Rectal smooth muscle tissue (tissue), 1 donor: ENCODE measurements at regions not wholly inside any gene's neighbourhood (a gene's known extent, or its start where the extent isn't known, plus 50 kb on each side); places are given as distances from the start of the nearest gene placed in this dataset.

Source experiments
- H3K27ac ChIP-seq: one replicate; pipeline ENCODE4 v1.7.0; 2013; ENCODE audit warnings: low read depth, low read length, inconsistent platforms
- H3K27me3 ChIP-seq: one replicate; pipeline ENCODE4 v1.7.0; 2013; ENCODE audit warnings: low read length; ENCODE audit not compliant: control insufficient read depth, insufficient read depth
- H3K36me3 ChIP-seq: one replicate; pipeline ENCODE4 v1.7.0; 2013; ENCODE audit warnings: low read length; ENCODE audit not compliant: control insufficient read depth, insufficient read depth
- H3K4me1 ChIP-seq: one replicate; pipeline ENCODE4 v1.7.0; 2013; ENCODE audit warnings: low read length; ENCODE audit not compliant: control insufficient read depth, insufficient read depth
- H3K4me3 ChIP-seq: one replicate; pipeline ENCODE4 v1.7.0; 2013; ENCODE audit warnings: low read length
- H3K9ac ChIP-seq: one replicate; pipeline ENCODE4 v1.7.0; 2013; ENCODE audit warnings: low read length

GRCh38 chr12:45559537-45559936 is 170.0 kb upstream of the ARID2 start:
- Histone ChIP-seq H3K4me3 (no peak overlapping the region), H3K9ac (no peak overlapping the region), H3K36me3 (no peaks in the 10 kb centered on the region), H3K27me3 (no peaks in the 10 kb centered on the region), H3K27ac (no peak overlapping the region), H3K4me1 (no peaks in the 10 kb centered on the region)

GRCh38 chr12:45560689-45561088 is 168.8 kb upstream of the ARID2 start:
- Histone ChIP-seq H3K4me1 (no peaks in the 10 kb centered on the region), H3K27me3 (no peaks in the 10 kb centered on the region), H3K27ac (no peak overlapping the region), H3K4me3 (no peak overlapping the region), H3K9ac (no peak overlapping the region), H3K36me3 (no peaks in the 10 kb centered on the region)

- no peak overlapping the region for H3K9ac ChIP-seq
- no peak overlapping the region for H3K4me3 ChIP-seq
- H3K36me3 ChIP-seq: no peaks in the 10 kb centered on the region
- no peak overlapping the region for H3K27ac ChIP-seq
- no peaks in the 10 kb centered on the region for H3K27me3 ChIP-seq
- H3K4me1 ChIP-seq: no peaks in the 10 kb centered on the region
These were observed 168.0 kb upstream of the ARID2 start for GRCh38 chr12:45561488-45561887.

- Histone ChIP-seq H3K4me3 (no peak overlapping the region), H3K9ac (no peak overlapping the region), H3K27ac (no peak overlapping the region), H3K27me3 (no peaks in the 10 kb centered on the region), H3K36me3 (no peaks in the 10 kb centered on the region), H3K4me1 (no peaks in the 10 kb centered on the region)
These were observed 163.9 kb upstream of the ARID2 start for GRCh38 chr12:45565590-45565989.

GRCh38 chr12:45566257-45566656 is 163.2 kb upstream of the ARID2 start:
- Histone ChIP-seq H3K4me3 (no peak overlapping the region), H3K9ac (no peak overlapping the region), H3K4me1 (no peaks in the 10 kb centered on the region), H3K27ac (no peak overlapping the region), H3K36me3 (no peaks in the 10 kb centered on the region), H3K27me3 (no peaks in the 10 kb centered on the region)

- Histone ChIP-seq H3K36me3 (no peaks in the 10 kb centered on the region), H3K4me1 (no peaks in the 10 kb centered on the region), H3K27ac (no peak overlapping the region), H3K9ac (no peak overlapping the region), H3K4me3 (no peak overlapping the region), H3K27me3 (no peaks in the 10 kb centered on the region)
These were observed 160.7 kb upstream of the ARID2 start for GRCh38 chr12:45568808-45569207.

GRCh38 chr12:45570501-45570900 is 159.0 kb upstream of the ARID2 start:
- no peak overlapping the region for H3K9ac ChIP-seq
- no peaks in the 10 kb centered on the region for H3K36me3 ChIP-seq
- no peaks in the 10 kb centered on the region for H3K27me3 ChIP-seq
- H3K4me3 ChIP-seq: no peak overlapping the region
- H3K4me1 ChIP-seq: no peaks in the 10 kb centered on the region
- no peak overlapping the region for H3K27ac ChIP-seq

GRCh38 chr12:45572114-45572513 is 157.4 kb upstream of the ARID2 start:
- H3K27ac ChIP-seq: no peak overlapping the region

GRCh38 chr12:45575417-45575816 is 154.1 kb upstream of the ARID2 start:
- Histone ChIP-seq H3K27ac (no peak overlapping the region), H3K4me3 (no peak overlapping the region), H3K4me1 (no peaks in the 10 kb centered on the region), H3K27me3 (no peaks in the 10 kb centered on the region), H3K9ac (no peak overlapping the region), H3K36me3 (no peaks in the 10 kb centered on the region)

More at GRCh38 chr12:45572114-45572513, 157.4 kb upstream of the ARID2 start:
- Histone ChIP-seq H3K9ac (no peak overlapping the region), H3K36me3 (no peaks in the 10 kb centered on the region), H3K4me3 (no peak overlapping the region), H3K4me1 (no peaks in the 10 kb centered on the region), H3K27me3 (no peaks in the 10 kb centered on the region)

GRCh38 chr12:45575823-45576475 is 153.6 kb upstream of the ARID2 start:
- Histone ChIP-seq H3K27ac (no peak overlapping the region), H3K4me3 (no peak overlapping the region), H3K36me3 (no peaks in the 10 kb centered on the region), H3K27me3 (no peaks in the 10 kb centered on the region), H3K4me1 (no peaks in the 10 kb centered on the region), H3K9ac (no peak overlapping the region)

- H3K4me3 ChIP-seq: no peak overlapping the region
- no peak overlapping the region for H3K9ac ChIP-seq
- no peak overlapping the region for H3K27ac ChIP-seq
- no peaks in the 10 kb centered on the region for H3K36me3 ChIP-seq
- H3K4me1 ChIP-seq: no peaks in the 10 kb centered on the region
- no peaks in the 10 kb centered on the region for H3K27me3 ChIP-seq
These were observed 151.6 kb upstream of the ARID2 start for GRCh38 chr12:45577844-45578399.

GRCh38 chr12:45580356-45580969 is 149.0 kb upstream of the ARID2 start:
- no peaks in the 10 kb centered on the region for H3K36me3 ChIP-seq
- H3K27ac ChIP-seq: no peak overlapping the region
- H3K4me3 ChIP-seq: no peak overlapping the region

GRCh38 chr12:45581112-45581511 is 148.4 kb upstream of the ARID2 start:
- Histone ChIP-seq H3K27me3 (no peaks in the 10 kb centered on the region), H3K4me1 (no peaks in the 10 kb centered on the region), H3K4me3 (no peak overlapping the region), H3K9ac (no peak overlapping the region), H3K27ac (no peak overlapping the region), H3K36me3 (no peaks in the 10 kb centered on the region)

More at GRCh38 chr12:45580356-45580969, 149.0 kb upstream of the ARID2 start:
- H3K9ac ChIP-seq: no peak overlapping the region
- H3K4me1 ChIP-seq: no peaks in the 10 kb centered on the region
- no peaks in the 10 kb centered on the region for H3K27me3 ChIP-seq
